Thyroid gland (tissue), 4 donors: ENCODE measurements at regions not wholly inside any gene's neighbourhood (a gene's known extent, or its start where the extent isn't known, plus 50 kb on each side); places are given as distances from the start of the nearest gene placed in this dataset.
"Not testable (repeated sequence)": the region's sequence is repeated elsewhere in the genome, so short reads cannot be mapped to it uniquely, and the experiment has no call there.

Experiments used
- POLR2A ChIP-seq, 2 donors: fragments of 450-650 bp; IDR thresholded peaks; one replicate each; pipeline ENCODE4 v1.6.1; 2017; ENCODE audit warnings: antibody characterized with exemption in 2 of 2, mild to moderate bottlenecking in 2 of 2, moderate library complexity in 1 of 2
- TF ChIP-seq, protein P1 (sequence below), 6 experiments: fragments of 200-600 bp in 3 of 6; fragments of 450-650 bp in 3 of 6; sonication (generic) in 3 of 6; IDR thresholded peaks; one replicate each; pipeline ENCODE4 v1.5.1; 2016 to 2019; ENCODE audit warnings: antibody characterized with exemption in 6 of 6, mild to moderate bottlenecking in 2 of 6, inconsistent platforms in 1 of 6, moderate library complexity in 1 of 6

DNA sequence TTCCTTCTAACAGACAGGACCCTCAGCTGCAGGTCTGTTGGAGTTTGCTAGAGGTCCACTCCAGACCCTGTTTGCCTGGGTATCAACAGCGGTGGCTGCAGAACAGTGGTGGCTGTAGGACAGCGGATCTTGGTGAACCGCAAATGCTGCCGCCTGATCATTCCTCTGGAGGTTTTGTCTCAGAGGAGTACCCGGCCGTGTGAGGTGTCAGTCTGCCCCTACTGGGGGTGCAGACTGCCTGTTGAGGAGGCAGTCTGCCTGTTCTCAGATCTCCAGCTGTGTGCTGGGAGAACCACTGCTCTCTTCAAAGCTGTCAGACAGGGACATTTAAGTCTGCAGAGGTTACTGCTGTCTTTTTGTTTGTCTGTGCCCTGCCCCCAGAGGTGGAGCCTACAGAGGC lies 66.8 kb upstream of the IVNS1ABP start:
- TF ChIP-seq, protein P1, sequence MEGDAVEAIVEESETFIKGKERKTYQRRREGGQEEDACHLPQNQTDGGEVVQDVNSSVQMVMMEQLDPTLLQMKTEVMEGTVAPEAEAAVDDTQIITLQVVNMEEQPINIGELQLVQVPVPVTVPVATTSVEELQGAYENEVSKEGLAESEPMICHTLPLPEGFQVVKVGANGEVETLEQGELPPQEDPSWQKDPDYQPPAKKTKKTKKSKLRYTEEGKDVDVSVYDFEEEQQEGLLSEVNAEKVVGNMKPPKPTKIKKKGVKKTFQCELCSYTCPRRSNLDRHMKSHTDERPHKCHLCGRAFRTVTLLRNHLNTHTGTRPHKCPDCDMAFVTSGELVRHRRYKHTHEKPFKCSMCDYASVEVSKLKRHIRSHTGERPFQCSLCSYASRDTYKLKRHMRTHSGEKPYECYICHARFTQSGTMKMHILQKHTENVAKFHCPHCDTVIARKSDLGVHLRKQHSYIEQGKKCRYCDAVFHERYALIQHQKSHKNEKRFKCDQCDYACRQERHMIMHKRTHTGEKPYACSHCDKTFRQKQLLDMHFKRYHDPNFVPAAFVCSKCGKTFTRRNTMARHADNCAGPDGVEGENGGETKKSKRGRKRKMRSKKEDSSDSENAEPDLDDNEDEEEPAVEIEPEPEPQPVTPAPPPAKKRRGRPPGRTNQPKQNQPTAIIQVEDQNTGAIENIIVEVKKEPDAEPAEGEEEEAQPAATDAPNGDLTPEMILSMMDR (IDR thresholded peaks at IDR 0.05), result not testable (repeated sequence)
- TF ChIP-seq POLR2A (IDR thresholded peaks at IDR 0.05), result not testable (repeated sequence)
